HUDEP-2 (cell line): ENCODE measurements at regions not wholly inside any gene's neighbourhood (a gene's known extent, or its start where the extent isn't known, plus 50 kb on each side); places are given as distances from the start of the nearest gene placed in this dataset.

Source experiments
- DNase-seq, 76 experiments: peaks; one replicate each; lab custom pipeline; 2025; ENCODE audit not compliant: unreplicated experiment in 76 of 76; lab: John Stamatoyannopoulos, UW

- DNase-seq, result no peak
Measured at GRCh38 chr3:152185891-152186630, 82.7 kb upstream of the MBNL1 start.

- no peak for DNase-seq
Measured at GRCh38 chr3:152190636-152191183, 78.0 kb upstream of the MBNL1 start.

GRCh38 chr3:152192050-152192449 lies 76.7 kb upstream of the MBNL1 start:
- no peak for DNase-seq

DNA sequence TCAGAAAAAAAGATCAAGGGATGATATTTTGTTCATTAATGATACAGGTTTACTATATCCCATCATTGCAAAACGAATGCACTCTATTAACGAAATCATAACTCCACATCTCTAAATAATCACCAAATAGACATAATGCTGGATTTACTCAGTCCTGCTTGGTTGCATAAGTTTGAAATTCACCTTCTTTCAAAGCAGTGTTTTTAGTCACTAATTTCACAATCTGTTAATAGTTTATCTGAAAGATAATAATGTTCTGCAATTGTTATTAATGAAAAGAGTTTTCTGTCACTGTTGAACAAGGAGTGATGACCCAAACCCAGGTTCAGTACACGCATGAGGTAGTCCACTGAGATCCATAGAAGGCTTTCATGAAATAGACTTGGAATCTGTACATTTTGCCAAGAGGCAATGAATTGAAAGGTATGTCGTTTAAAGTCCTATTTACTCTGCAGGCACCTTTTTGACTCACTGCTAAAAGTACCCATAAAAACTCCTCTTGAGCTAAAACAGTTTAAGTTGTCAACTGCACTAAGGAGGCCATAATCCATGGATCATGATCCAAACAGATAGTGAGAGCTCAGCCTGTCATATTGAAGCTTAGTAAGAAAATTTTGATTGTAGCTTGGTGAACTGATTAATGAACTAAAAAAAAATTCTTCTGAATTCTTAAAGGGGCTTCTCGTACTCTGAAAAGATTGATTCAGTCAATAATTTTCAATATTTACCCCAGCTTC lies 75.6 kb upstream of the MBNL1 start:
- DNase-seq, result no peak

DNA sequence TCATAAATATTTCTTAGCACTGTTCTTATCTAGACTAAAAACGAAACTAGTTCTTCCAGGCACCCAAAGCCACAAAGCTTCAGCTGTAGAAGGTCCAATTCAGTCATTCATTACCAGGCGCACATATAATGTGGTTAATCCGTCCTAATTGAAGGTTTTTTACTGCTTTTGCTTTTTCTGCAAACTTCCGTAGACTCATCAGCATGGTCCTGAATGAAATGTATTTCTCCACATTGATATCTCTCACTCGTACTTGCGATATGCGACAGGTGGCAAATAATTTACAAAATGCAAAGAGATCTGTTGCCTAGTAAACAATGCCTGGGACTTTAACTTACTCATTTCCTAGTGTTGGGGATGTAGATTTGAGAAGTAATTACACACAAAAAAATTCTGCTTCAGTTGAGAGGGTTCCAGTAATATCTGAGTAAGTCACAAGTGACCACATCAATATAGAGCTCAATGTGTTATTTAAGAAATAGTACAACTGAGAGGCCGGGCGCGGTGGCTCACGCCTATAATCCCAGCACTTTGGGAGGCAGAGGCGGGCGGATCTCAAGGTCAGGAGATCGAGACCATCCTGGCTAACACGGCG lies 75.0 kb upstream of the MBNL1 start:
- peak in 4 of 76 experiments; percentile 12 to 50 (median 19) for DNase-seq

GRCh38 chr3:152195206-152195605 lies 73.5 kb upstream of the MBNL1 start:
- DNase-seq, result no peak

GRCh38 chr3:152196782-152197181 lies 71.9 kb upstream of the MBNL1 start:
- peak in 2 of 76 experiments; percentile 17 to 20 for DNase-seq

GRCh38 chr3:152197451-152197850 lies 71.3 kb upstream of the MBNL1 start:
- peak in 11 of 76 experiments; percentile 7 to 48 (median 24) for DNase-seq

DNA sequence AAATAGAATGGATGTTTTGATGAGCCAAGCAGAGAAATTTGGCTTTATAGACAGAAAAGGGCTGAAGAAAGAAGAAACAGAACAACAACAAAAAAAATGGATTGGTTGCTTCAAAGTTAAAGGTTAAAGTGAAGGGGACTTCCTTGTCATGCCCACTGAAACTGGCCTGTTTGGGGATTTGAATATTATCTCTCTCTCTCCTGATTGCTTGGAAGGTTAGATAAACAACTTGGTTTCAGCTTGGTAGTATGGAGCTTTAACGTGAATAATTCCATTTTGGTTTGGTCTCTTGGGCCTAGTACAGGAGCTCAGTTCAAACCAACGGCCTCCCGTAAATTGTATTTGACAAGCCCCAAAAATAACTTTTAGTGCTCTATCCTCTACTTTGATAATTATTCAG lies 70.8 kb upstream of the MBNL1 start:
- peak in 24 of 76 experiments; percentile 4 to 74 (median 24) for DNase-seq

- DNase-seq, result peak in 10 of 76 experiments; percentile 7 to 44 (median 16)
Measured at GRCh38 chr3:152198665-152199064, 70.1 kb upstream of the MBNL1 start.

GRCh38 chr3:152199102-152199840 lies 69.5 kb upstream of the MBNL1 start:
- DNase-seq, result peak in 25 of 76 experiments; percentile 2 to 63 (median 26)

GRCh38 chr3:152200476-152201420 lies 68.0 kb upstream of the MBNL1 start:
- DNase-seq, result peak in 12 of 76 experiments; percentile 6 to 58 (median 19)

- peak in 30 of 76 experiments; percentile 2 to 56 (median 22) for DNase-seq
Measured at GRCh38 chr3:152202976-152203626, 65.6 kb upstream of the MBNL1 start.

DNA sequence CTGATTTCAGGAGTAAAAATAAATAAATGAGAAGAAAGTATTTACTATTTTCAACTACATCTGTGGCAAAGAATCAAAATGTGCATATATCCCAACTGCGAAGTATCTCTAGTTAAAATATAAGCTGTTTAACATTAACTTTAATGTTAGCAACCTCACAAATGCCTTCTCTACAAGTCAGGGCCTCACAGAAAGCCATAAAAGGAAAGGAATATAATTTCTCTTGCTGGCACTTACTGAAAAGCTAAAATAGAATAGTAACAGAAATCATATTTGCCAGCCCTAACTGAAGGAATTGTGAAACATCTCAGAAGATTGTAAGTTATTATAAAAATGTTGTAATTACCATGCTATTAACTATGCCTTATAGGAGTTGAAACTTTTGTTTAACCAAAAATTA lies 65.1 kb upstream of the MBNL1 start:
- peak in 1 of 76 experiments; percentile 36 for DNase-seq

DNA sequence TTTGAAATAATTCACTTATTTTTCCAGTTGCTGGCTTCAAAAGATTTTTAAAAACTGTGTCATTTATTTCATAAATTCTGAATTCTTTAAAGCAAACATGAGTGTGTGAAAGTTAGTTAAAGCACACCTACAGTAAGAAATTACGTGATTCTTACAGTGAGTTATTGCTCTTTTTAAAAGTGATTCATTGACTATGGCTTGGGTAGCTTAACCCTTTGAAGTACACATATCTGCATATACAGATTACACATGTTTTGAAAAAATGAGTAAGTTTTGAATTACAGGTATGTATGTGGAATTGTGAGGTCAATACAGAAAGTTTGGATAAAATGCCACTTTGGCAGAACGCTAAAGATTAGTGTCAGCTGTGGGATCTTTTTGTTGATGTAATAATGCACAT lies 64.5 kb upstream of the MBNL1 start:
- DNase-seq, result peak in 3 of 76 experiments; percentile 4 to 28 (median 13)

- peak in 26 of 76 experiments; percentile 3 to 72 (median 38) for DNase-seq
Measured at GRCh38 chr3:152205097-152205593, 63.6 kb upstream of the MBNL1 start.

DNA sequence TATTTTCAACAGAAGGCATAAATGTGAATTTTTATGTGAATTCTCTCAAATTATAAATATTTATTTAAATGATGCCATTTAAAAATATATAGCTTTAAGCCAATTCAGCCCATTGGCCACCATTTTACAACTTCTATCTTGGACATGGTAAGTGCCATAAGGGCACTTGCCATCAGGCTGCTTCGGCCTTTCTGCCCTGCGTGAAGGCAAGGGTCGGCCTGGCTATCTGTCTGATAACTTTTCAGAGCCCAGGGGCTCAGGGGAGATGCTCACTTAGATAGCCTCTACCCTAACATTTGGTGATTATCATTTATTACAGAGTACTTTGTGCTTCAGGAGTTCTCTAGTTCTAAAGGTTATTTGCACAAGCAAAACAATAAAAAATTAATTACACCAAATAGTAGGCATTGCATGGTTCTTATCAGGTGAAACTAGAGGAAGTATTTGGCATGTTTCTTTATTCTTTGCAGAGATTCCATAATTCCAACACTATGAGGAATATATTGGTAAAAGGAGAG lies 62.4 kb upstream of the MBNL1 start:
- no peak for DNase-seq

- no peak for DNase-seq
Measured at GRCh38 chr3:152208439-152208838, 60.3 kb upstream of the MBNL1 start.
